ENCODE measurements at regions not wholly inside any gene's neighbourhood (a gene's known extent, or its start where the extent isn't known, plus 50 kb on each side); places are given as distances from the start of the nearest gene placed in this dataset.

GRCh38 chr4:176383273-176384077 is 63.7 kb downstream of the SPCS3 start:
- Mint-ChIP-seq H3K36me3 (no peaks in the 10 kb centered on the region), H3K27me3 (ENCODE audit: low read depth) (peaks cover 2% of the 10 kb centered on the region), H3K4me1 (peaks cover 6% of the 10 kb centered on the region), H3K27ac (no peak overlapping the region), H3K4me3 (no peak overlapping the region), H3K9me3 (no peaks in the 10 kb centered on the region)
- no peak for DNase-seq (ENCODE audit: low spot score in 2 of 2, unreplicated experiment in 2 of 2)
- no peak for TF ChIP-seq CTCF (IDR thresholded peaks at IDR 0.05; ENCODE audit: unreplicated experiment)

DNA sequence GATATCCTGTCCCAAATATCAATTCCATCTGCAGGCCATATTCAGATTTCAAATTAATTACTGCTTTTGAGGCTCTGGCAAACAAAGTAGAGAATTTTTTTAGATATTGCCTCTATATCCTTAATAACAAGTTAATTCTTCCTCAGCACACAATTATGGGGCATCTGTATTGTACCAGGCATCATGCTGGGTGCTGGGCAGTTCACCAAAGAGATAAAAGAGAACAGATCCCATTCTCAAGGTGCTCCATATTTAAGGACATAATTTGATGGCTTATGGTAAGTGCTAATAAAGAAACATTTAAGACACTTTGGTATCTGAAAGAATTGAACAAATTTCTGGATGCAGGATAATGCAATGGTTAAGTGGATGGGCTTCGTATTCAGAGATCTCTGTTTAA is 65.8 kb downstream of the SPCS3 start:
- H3K4me3 Mint-ChIP-seq: no peak overlapping the region
- no peak overlapping the region for H3K27ac Mint-ChIP-seq
- no peaks in the 10 kb centered on the region for H3K36me3 Mint-ChIP-seq
- H3K9me3 Mint-ChIP-seq: no peaks in the 10 kb centered on the region
- peaks cover 6% of the 10 kb centered on the region for H3K4me1 Mint-ChIP-seq
- H3K27me3 Mint-ChIP-seq (ENCODE audit: low read depth): peaks cover 2% of the 10 kb centered on the region
- no peak for TF ChIP-seq CTCF (IDR thresholded peaks at IDR 0.05; ENCODE audit: unreplicated experiment)
- DNase-seq (ENCODE audit: low spot score in 2 of 2, unreplicated experiment in 2 of 2): no peak

DNA sequence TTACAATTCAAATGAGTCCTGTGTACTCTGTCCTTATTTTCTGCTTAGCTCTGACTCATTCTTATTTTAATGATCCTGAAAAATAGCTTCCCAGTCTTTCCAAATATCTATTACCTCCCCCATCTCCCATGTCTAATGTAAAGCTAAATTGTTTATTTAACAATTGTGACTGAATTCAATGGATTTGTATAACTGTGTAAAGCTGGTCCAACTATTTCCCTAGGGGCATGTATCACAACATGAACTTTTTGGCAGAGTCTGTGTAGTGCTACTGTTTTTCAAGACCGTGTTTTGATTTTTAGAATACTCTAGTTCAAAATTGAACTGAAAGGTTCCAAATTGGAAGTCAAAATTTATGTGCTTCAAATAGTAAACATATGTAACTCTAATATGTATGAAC is 67.8 kb downstream of the SPCS3 start:
- H3K36me3 Mint-ChIP-seq: no peaks in the 10 kb centered on the region
- no peak for DNase-seq (ENCODE audit: low spot score in 2 of 2, unreplicated experiment in 2 of 2)
- no peaks in the 10 kb centered on the region for H3K9me3 Mint-ChIP-seq
- peaks cover 6% of the 10 kb centered on the region for H3K4me1 Mint-ChIP-seq
- H3K27me3 Mint-ChIP-seq (ENCODE audit: low read depth): no peaks in the 10 kb centered on the region
- TF ChIP-seq CTCF (IDR thresholded peaks at IDR 0.05; ENCODE audit: unreplicated experiment): no peak
- H3K4me3 Mint-ChIP-seq: no peak overlapping the region
- no peak overlapping the region for H3K27ac Mint-ChIP-seq

- no peak for TF ChIP-seq CTCF (IDR thresholded peaks at IDR 0.05; ENCODE audit: unreplicated experiment)
- H3K4me3 Mint-ChIP-seq: no peak overlapping the region
- H3K27ac Mint-ChIP-seq: no peak overlapping the region
- H3K9me3 Mint-ChIP-seq: no peaks in the 10 kb centered on the region
- no peaks in the 10 kb centered on the region for H3K36me3 Mint-ChIP-seq
- no peaks in the 10 kb centered on the region for H3K27me3 Mint-ChIP-seq (ENCODE audit: low read depth)
- DNase-seq (ENCODE audit: low spot score in 2 of 2, unreplicated experiment in 2 of 2): no peak
- H3K4me1 Mint-ChIP-seq: no peaks in the 10 kb centered on the region
Observed at GRCh38 chr4:176393306-176394013, 73.7 kb downstream of the SPCS3 start.

- Mint-ChIP-seq H3K27me3 (ENCODE audit: low read depth) (no peaks in the 10 kb centered on the region), H3K4me1 (no peaks in the 10 kb centered on the region), H3K9me3 (peaks cover 14% of the 10 kb centered on the region), H3K4me3 (no peak overlapping the region), H3K36me3 (no peaks in the 10 kb centered on the region), H3K27ac (no peak overlapping the region)
- TF ChIP-seq CTCF (IDR thresholded peaks at IDR 0.05; ENCODE audit: unreplicated experiment): no peak
- no peak for DNase-seq (ENCODE audit: low spot score in 2 of 2, unreplicated experiment in 2 of 2)
Observed at GRCh38 chr4:176400816-176401461, 81.2 kb downstream of the SPCS3 start.
